A549 (cell line): ENCODE measurements at regions not wholly inside any gene's neighbourhood (a gene's known extent, or its start where the extent isn't known, plus 50 kb on each side); places are given as distances from the start of the nearest gene placed in this dataset.

Source experiments
- ATAC-seq, 2 experiments: fragments of 200-7000 bp in 1 of 2; fragments of >200 bp in 1 of 2; cut with Nextera tagmentation in 1 of 2; cut with Tn5 transposase in 1 of 2; 3 replicates each; pipeline versions ENCODE4 v1.8.0 to v1.9.1; 2018 to 2020; ENCODE audit warnings: mild to moderate bottlenecking in 1 of 2, moderate library complexity in 1 of 2
- CTCF ChIA-PET: fragments of 300-600 bp; sonication (Branson Sonifier 250); formaldehyde crosslinking; extraction: SDS; loops from one replicate; lab custom pipeline; 2021; ENCODE audit warnings: antibody characterized with exemption, inconsistent platforms; lab: Yijun Ruan, JAX
- POLR2A ChIA-PET: fragments of 350-600 bp; formaldehyde crosslinking; extraction: SDS; loops from one replicate; lab custom pipeline; 2021; ENCODE audit warnings: antibody characterized with exemption, inconsistent platforms; lab: Yijun Ruan, JAX
- DNase-seq, 2 experiments: peaks; one replicate each; pipeline versions ENCODE4 v3.0.0 to v3.0.0-alpha.2; 2011 to 2016; ENCODE audit warnings: low read depth in 1 of 2, low spot score in 1 of 2
- FAIRE-seq: peaks from 2 replicates; lab custom pipeline; 2011; peaks lifted over from hg19 to GRCh38; lab: Jason Lieb, UNC
- H3K27ac ChIP-seq, 2 experiments: fragments of >200 bp; sonication (Bioruptor Twin); formaldehyde crosslinking; 3 replicates each; pipeline ENCODE4 v1.5.1; 2016 to 2017
- H3K4me1 ChIP-seq: fragments of >200 bp; sonication (Bioruptor Twin); formaldehyde crosslinking; 3 replicates; pipeline ENCODE4 v1.6.1; 2016
- H3K4me2 ChIP-seq: fragments of >200 bp; sonication (Bioruptor Twin); formaldehyde crosslinking; 3 replicates; pipeline ENCODE4 v1.6.1; 2016
- H3K4me3 ChIP-seq: fragments of >200 bp; sonication (Bioruptor Twin); formaldehyde crosslinking; 3 replicates; pipeline ENCODE4 v1.5.1; 2016
- H3K9me3 ChIP-seq: fragments of >200 bp; sonication (Bioruptor Twin); formaldehyde crosslinking; 3 replicates; pipeline ENCODE4 v1.6.1; 2016
- BHLHE40 ChIP-seq: IDR thresholded peaks from 2 replicates; pipeline ENCODE4 v1.6.1; 2012; ENCODE audit warnings: low read depth, low read length, inconsistent platforms
- CEBPB ChIP-seq, 2 experiments: fragments of >200 bp in 1 of 2; sonication (Bioruptor Twin) in 1 of 2; formaldehyde crosslinking in 1 of 2; IDR thresholded peaks; 2 replicates each; pipeline ENCODE4 v1.6.1; 2012 to 2016
- EHMT2 ChIP-seq: fragments of 200-600 bp; sonication (generic); IDR thresholded peaks from 2 replicates; pipeline ENCODE4 v1.6.1; 2016; ENCODE audit warnings: antibody characterized with exemption, low read depth, mild to moderate bottlenecking, moderate library complexity
- EP300 ChIP-seq, 2 experiments: fragments of >200 bp; sonication (Bioruptor Twin); formaldehyde crosslinking; IDR thresholded peaks; 2 replicates in 1 of 2; 3 replicates in 1 of 2; pipeline ENCODE4 v1.6.1; 2016 to 2017
- ESRRA ChIP-seq: fragments of 150-350 bp; IDR thresholded peaks from 2 replicates; pipeline ENCODE4 v1.6.1; 2014; ENCODE audit warnings: mild to moderate bottlenecking, low read length, borderline replicate concordance
- HOXA7 ChIP-seq: fragments of 250-450 bp; sonication (Bioruptor Pico); IDR thresholded peaks from 2 replicates; pipeline ENCODE4 v1.5.0; 2020; ENCODE audit warnings: mild to moderate bottlenecking, moderate library complexity
- JUN ChIP-seq, 2 experiments: fragments of >200 bp; sonication (Bioruptor Twin); formaldehyde crosslinking; IDR thresholded peaks; 2 replicates in 1 of 2; 3 replicates in 1 of 2; pipeline ENCODE4 v1.6.1; 2016 to 2017
- KDM1A ChIP-seq: fragments of 200-600 bp; sonication (generic); IDR thresholded peaks from 2 replicates; pipeline ENCODE4 v1.6.1; 2016; ENCODE audit warnings: low read depth, mild to moderate bottlenecking
- MYC ChIP-seq: IDR thresholded peaks from 2 replicates; pipeline ENCODE4 v1.6.1; 2012; ENCODE audit warnings: mild to moderate bottlenecking, inconsistent platforms, low read length, improper control_type of control experiment, borderline replicate concordance
- NR3C1 ChIP-seq: fragments of >200 bp; sonication (Bioruptor Twin); formaldehyde crosslinking; IDR thresholded peaks from 3 replicates; pipeline ENCODE4 v1.6.1; 2017
- POLR2AphosphoS2 ChIP-seq: conservative IDR thresholded peaks from 2 replicates; pipeline ENCODE4 v1.6.1; 2012; ENCODE audit warnings: low read length, improper control_type of control experiment, inconsistent platforms
- RAD21 ChIP-seq, 2 experiments: fragments of >200 bp in 1 of 2; sonication (Bioruptor Twin) in 1 of 2; formaldehyde crosslinking in 1 of 2; IDR thresholded peaks in 1 of 2; conservative IDR thresholded peaks in 1 of 2; 2 replicates in 1 of 2; 3 replicates in 1 of 2; pipeline ENCODE4 v1.6.1; 2012 to 2018; ENCODE audit warnings: inconsistent platforms in 1 of 2
- SREBF2 ChIP-seq: fragments of 450-650 bp; IDR thresholded peaks from 2 replicates; pipeline ENCODE4 v1.6.1; 2014; ENCODE audit warnings: mild to moderate bottlenecking, moderate library complexity
- TFCP2L1 ChIP-seq: fragments of 250-450 bp; sonication (Bioruptor Pico); IDR thresholded peaks from 2 replicates; pipeline ENCODE4 v1.5.0; 2021; ENCODE audit warnings: mild to moderate bottlenecking
- ZNF302 ChIP-seq: fragments of 250-450 bp; sonication (Bioruptor Pico); IDR thresholded peaks from 2 replicates; pipeline ENCODE4 v1.9.0; 2021; ENCODE audit warnings: inconsistent platforms, mild to moderate bottlenecking, moderate library complexity
- ZSCAN20 ChIP-seq: fragments of 250-450 bp; sonication (Bioruptor Pico); IDR thresholded peaks from 2 replicates; pipeline ENCODE4 v1.8.0; 2022; ENCODE audit warnings: mild to moderate bottlenecking, moderate library complexity
- WGBS: methylation state at CpG from one replicate; pipeline ENCODE4 v1.1.6; 2017; ENCODE audit errors: missing lambda C conversion rate; 5-methylcytosine and 5-hydroxymethylcytosine counted together
- TF ChIP-seq, protein P1 (sequence below): fragments of 450-650 bp; IDR thresholded peaks from 2 replicates; pipeline ENCODE4 v1.6.1; 2014; ENCODE audit warnings: antibody characterized with exemption
- TF ChIP-seq, protein P2 (sequence below): IDR thresholded peaks from 2 replicates; pipeline ENCODE4 v1.6.1; 2012
- TF ChIP-seq, protein P3 (sequence below): fragments of >200 bp; sonication (Bioruptor Twin); formaldehyde crosslinking; IDR thresholded peaks from 3 replicates; pipeline ENCODE4 v1.6.1; 2016
- TF ChIP-seq, protein P4 (sequence below): IDR thresholded peaks from 2 replicates; pipeline ENCODE4 v1.6.1; 2012
- TF ChIP-seq, protein P5 (sequence below): IDR thresholded peaks from 2 replicates; pipeline ENCODE4 v1.6.1; 2012; ENCODE audit warnings: low read depth, borderline replicate concordance
- TF ChIP-seq, protein P6 (sequence below): fragments of >200 bp; sonication (Bioruptor Twin); formaldehyde crosslinking; IDR thresholded peaks from 2 replicates; pipeline ENCODE4 v1.6.1; 2016

DNA sequence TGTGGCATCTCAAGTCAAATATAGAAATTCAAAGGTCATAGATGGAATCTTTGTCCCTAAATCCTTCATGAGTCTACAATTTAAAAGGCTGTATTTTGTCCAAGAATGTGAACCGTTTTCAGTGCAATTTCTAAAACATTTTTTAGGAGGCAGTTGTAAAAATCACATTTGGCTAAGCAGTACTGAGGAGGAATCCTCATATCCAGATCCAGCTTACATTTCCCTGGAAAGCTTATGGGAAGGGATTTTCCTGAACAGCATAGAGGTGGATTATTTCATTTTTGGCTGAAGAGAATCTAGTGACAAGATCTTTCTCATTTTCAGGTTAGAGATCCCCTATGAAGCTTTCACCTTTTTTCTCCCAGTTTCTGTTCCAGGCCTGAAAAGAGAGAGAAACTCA is 178.4 kb downstream of the POLR2M start:
- H3K9me3 ChIP-seq: peaks cover 4% of the 10 kb centered on the region; the same call in 2 of the 3 replicates
- H3K4me2 ChIP-seq: no peak overlapping the region
- ATAC-seq: no peak
- TF ChIP-seq TFCP2L1 (CRISPR knock-in tag) (no peak), JUN (IDR thresholded peaks at IDR 0.05) (no peak), CEBPB (IDR thresholded peaks at IDR 0.05) (no peak), MYC (no peak), POLR2AphosphoS2 (no peak), SREBF2 (no peak), BHLHE40 (no peak), NR3C1 (no peak), HOXA7 (no peak), EP300 (IDR thresholded peaks at IDR 0.05) (no peak), ESRRA (no peak), RAD21 (conservative IDR thresholded peaks at IDR 0.05 in 1 of 2, IDR thresholded peaks at IDR 0.05 in 1 of 2) (no peak)
- TF ChIP-seq, protein P1, sequence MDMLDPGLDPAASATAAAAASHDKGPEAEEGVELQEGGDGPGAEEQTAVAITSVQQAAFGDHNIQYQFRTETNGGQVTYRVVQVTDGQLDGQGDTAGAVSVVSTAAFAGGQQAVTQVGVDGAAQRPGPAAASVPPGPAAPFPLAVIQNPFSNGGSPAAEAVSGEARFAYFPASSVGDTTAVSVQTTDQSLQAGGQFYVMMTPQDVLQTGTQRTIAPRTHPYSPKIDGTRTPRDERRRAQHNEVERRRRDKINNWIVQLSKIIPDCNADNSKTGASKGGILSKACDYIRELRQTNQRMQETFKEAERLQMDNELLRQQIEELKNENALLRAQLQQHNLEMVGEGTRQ: no peak
- TF ChIP-seq, protein P2, sequence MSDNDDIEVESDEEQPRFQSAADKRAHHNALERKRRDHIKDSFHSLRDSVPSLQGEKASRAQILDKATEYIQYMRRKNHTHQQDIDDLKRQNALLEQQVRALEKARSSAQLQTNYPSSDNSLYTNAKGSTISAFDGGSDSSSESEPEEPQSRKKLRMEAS: no peak
- TF ChIP-seq, protein P3, sequence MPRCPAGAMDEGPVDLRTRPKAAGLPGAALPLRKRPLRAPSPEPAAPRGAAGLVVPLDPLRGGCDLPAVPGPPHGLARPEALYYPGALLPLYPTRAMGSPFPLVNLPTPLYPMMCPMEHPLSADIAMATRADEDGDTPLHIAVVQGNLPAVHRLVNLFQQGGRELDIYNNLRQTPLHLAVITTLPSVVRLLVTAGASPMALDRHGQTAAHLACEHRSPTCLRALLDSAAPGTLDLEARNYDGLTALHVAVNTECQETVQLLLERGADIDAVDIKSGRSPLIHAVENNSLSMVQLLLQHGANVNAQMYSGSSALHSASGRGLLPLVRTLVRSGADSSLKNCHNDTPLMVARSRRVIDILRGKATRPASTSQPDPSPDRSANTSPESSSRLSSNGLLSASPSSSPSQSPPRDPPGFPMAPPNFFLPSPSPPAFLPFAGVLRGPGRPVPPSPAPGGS: no peak
- TF ChIP-seq, protein P4, sequence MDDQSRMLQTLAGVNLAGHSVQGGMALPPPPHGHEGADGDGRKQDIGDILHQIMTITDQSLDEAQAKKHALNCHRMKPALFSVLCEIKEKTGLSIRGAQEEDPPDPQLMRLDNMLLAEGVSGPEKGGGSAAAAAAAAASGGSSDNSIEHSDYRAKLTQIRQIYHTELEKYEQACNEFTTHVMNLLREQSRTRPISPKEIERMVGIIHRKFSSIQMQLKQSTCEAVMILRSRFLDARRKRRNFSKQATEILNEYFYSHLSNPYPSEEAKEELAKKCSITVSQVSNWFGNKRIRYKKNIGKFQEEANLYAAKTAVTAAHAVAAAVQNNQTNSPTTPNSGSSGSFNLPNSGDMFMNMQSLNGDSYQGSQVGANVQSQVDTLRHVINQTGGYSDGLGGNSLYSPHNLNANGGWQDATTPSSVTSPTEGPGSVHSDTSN: no peak
- TF ChIP-seq, protein P5, sequence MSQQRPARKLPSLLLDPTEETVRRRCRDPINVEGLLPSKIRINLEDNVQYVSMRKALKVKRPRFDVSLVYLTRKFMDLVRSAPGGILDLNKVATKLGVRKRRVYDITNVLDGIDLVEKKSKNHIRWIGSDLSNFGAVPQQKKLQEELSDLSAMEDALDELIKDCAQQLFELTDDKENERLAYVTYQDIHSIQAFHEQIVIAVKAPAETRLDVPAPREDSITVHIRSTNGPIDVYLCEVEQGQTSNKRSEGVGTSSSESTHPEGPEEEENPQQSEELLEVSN: no peak
- TF ChIP-seq, protein P6, sequence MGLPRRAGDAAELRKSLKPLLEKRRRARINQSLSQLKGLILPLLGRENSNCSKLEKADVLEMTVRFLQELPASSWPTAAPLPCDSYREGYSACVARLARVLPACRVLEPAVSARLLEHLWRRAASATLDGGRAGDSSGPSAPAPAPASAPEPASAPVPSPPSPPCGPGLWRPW: no peak
- H3K27ac ChIP-seq: no peak overlapping the region
- H3K4me3 ChIP-seq: no peak overlapping the region
- FAIRE-seq: no peak
- ChIA-PET CTCF (interaction anchor here (1.1 to 1.9 kb wide), 2 partner anchors 17 to 24 kb away, joined by 3 to 7 read pairs; no protein-coding TSS in a partner anchor), POLR2A (no interaction called here)
- no peak for DNase-seq
- H3K4me1 ChIP-seq: no peaks in the 10 kb centered on the region
- WGBS: 2% methylated on average over 1 of the region's 1 CpG

DNA sequence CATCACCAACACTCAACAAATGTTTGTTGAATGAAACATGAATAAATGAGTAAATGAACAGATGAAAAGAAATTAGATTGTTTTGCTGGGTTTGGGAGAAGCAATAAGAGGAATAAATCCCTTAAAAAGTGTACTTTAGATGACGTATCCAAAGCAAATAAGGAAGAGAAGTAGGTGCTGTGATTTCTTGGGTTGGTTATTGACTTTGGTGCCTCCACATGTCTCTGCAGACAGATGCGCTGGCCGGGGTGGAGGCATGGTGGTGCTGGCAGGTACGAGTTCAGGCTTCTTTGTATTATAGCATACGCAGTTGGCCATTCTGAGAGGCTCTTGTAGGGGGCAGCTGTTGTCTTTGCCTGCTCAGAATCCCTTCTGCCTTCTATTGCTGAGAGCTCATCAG is 178.9 kb downstream of the POLR2M start:
- FAIRE-seq (no peak), DNase-seq (no peak), ATAC-seq (no peak)
- CTCF ChIA-PET: interaction anchor here (1.1 to 1.4 kb wide), 2 partner anchors 17 to 23 kb away, joined by 3 to 4 read pairs; no protein-coding TSS in a partner anchor
- Histone ChIP-seq H3K27ac (no peak overlapping the region), H3K4me3 (no peak overlapping the region), H3K4me2 (no peak overlapping the region), H3K4me1 (no peaks in the 10 kb centered on the region), H3K9me3 (peaks cover 4% of the 10 kb centered on the region; the same call in 2 of the 3 replicates)
- POLR2A ChIA-PET: no interaction called here
- TF ChIP-seq, protein P2: no peak
- TF ChIP-seq ZSCAN20: no peak
- TF ChIP-seq JUN (IDR thresholded peaks at IDR 0.05): no peak
- no peak for TF ChIP-seq HOXA7
- no peak for TF ChIP-seq ZNF302 (CRISPR knock-in tag)
- TF ChIP-seq, protein P1: no peak
- no peak for TF ChIP-seq KDM1A
- TF ChIP-seq EHMT2: no peak
- TF ChIP-seq EP300 (IDR thresholded peaks at IDR 0.05): no peak
- WGBS: 26% methylated on average over 5 of the region's 5 CpGs
